ENCODE measurements at regions not wholly inside any gene's neighbourhood (a gene's known extent, or its start where the extent isn't known, plus 50 kb on each side); places are given as distances from the start of the nearest gene placed in this dataset.

DNA sequence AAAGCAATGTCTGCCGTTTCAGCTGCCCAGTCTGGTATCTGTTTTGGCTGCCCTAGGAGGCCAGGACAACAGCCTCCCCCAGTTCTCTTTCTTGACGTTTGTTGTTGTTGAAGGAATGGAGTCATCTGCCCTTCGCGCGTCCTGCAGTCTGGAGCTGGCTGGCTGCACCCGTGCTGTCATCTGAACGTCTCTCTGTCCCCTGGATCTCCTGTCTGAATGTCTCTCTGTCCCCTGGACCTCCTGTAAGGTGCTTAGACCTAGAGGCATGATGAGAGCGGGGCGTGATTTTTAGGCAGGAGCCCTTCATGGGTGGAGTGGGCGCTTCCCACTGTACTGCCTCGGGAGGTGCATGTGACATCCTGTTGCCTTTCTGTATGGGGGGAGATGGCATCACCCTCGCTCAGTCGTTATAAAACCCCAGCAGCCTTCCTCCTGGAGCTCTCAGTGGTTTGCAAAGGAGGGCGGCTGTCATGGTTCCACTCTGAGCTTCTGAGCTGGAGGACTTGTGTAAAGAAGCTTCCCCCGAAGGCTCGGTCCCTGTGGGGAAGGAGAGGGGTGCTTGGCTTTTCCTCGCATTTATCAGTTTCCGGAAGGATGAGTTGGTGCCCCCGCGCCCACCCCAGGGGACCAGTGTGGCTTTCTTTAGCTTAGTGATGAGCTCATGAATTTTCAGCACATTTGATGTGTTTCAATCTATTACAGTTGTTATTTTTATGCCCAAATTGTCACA lies 49.8 kb upstream of the OLFM1 start:
- Mint-ChIP-seq H3K27me3 (ENCODE audit: low read depth, unreplicated experiment) (peaks cover 69% of the 10 kb centered on the region), H3K4me3 (ENCODE audit: unreplicated experiment) (no peak overlapping the region), H3K9me3 (ENCODE audit: unreplicated experiment) (no peaks in the 10 kb centered on the region), H3K36me3 (ENCODE audit: low read depth, unreplicated experiment) (no peaks in the 10 kb centered on the region), H3K4me1 (ENCODE audit: low read depth, unreplicated experiment) (no peaks in the 10 kb centered on the region), H3K27ac (ENCODE audit: unreplicated experiment) (no peak overlapping the region)
- Histone ChIP-seq H3K4me2 (ENCODE audit: low read length) (no peak overlapping the region), H2AFZ (ENCODE audit: low read depth, low read length) (no peak overlapping the region), H3K4me3 (ENCODE audit: insufficient read depth, low read depth, low read length) (no peak overlapping the region), H3K4me1 (ENCODE audit: insufficient read depth, low read length) (no peaks in the 10 kb centered on the region), H3K9me3 (ENCODE audit: insufficient read depth, low read depth, low read length) (no peaks in the 10 kb centered on the region), H3K27ac (ENCODE audit: low read depth, low read length) (no peak overlapping the region), H4K20me1 (ENCODE audit: insufficient read depth, low read length) (no peaks in the 10 kb centered on the region), H3K36me3 (ENCODE audit: insufficient read depth, low read length) (no peaks in the 10 kb centered on the region), H3K9ac (ENCODE audit: low read length) (no peak overlapping the region), H3K27me3 (ENCODE audit: insufficient read depth, low read length) (peaks cover 2% of the 10 kb centered on the region), H3K79me2 (ENCODE audit: insufficient read depth, low read length) (no peaks in the 10 kb centered on the region)
- FAIRE-seq (no peak), DNase-seq (ENCODE audit: low read depth) (no peak)
- TF ChIP-seq, protein P1, sequence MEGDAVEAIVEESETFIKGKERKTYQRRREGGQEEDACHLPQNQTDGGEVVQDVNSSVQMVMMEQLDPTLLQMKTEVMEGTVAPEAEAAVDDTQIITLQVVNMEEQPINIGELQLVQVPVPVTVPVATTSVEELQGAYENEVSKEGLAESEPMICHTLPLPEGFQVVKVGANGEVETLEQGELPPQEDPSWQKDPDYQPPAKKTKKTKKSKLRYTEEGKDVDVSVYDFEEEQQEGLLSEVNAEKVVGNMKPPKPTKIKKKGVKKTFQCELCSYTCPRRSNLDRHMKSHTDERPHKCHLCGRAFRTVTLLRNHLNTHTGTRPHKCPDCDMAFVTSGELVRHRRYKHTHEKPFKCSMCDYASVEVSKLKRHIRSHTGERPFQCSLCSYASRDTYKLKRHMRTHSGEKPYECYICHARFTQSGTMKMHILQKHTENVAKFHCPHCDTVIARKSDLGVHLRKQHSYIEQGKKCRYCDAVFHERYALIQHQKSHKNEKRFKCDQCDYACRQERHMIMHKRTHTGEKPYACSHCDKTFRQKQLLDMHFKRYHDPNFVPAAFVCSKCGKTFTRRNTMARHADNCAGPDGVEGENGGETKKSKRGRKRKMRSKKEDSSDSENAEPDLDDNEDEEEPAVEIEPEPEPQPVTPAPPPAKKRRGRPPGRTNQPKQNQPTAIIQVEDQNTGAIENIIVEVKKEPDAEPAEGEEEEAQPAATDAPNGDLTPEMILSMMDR (IDR thresholded peaks at IDR 0.05; ENCODE audit: insufficient read depth, low read depth, low read length) = no peak
- no peak for TF ChIP-seq EZH2 (IDR thresholded peaks at IDR 0.05; ENCODE audit: insufficient read depth, low read length)
